ENCODE measurements at regions not wholly inside any gene's neighbourhood (a gene's known extent, or its start where the extent isn't known, plus 50 kb on each side); places are given as distances from the start of the nearest gene placed in this dataset. TPM values are rescaled to one million over a fixed set of nuclear protein-coding genes. Genes with fewer than 3 reads are reported as not detected.

Small RNAs in the stretch of these regions (small RNA-seq; reads per million reads assigned to genes)
- not detected for gene RNU6-381P (ENCODE audit: low read depth)
